HepG2 (cell line): ENCODE measurements at regions not wholly inside any gene's neighbourhood (a gene's known extent, or its start where the extent isn't known, plus 50 kb on each side); places are given as distances from the start of the nearest gene placed in this dataset.
"Not testable (repeated sequence)": the region's sequence is repeated elsewhere in the genome, so short reads cannot be mapped to it uniquely, and the experiment has no call there.

Experiments used
- ATAC-seq: fragments of 200-7000 bp; cut with Tn5 transposase; 3 replicates; pipeline ENCODE4 v1.9.1; 2020; ENCODE audit warnings: mild to moderate bottlenecking, moderate library complexity
- BruUV-seq: library from RNA; stranded (reverse); fragments of 400-500 nt; replicated peaks from 2 replicates; lab custom pipeline; 2021; lab: Mats Ljungman, UMichigan
- CTCF ChIA-PET: fragments of 300-600 bp; formaldehyde crosslinking; extraction: SDS; loops from one replicate; lab custom pipeline; 2021; ENCODE audit warnings: low total read pairs, inconsistent platforms, low intra/inter-chr PET ratio; lab: Yijun Ruan, JAX
- POLR2A ChIA-PET: fragments of 350-600 bp; sonication (Branson Sonifier 250); formaldehyde crosslinking; loops from one replicate; lab custom pipeline; 2020; ENCODE audit warnings: antibody characterized with exemption, inconsistent platforms; lab: Yijun Ruan, JAX
- DNase-seq: peaks from one replicate; pipeline ENCODE4 v3.0.0-alpha.2; 2015; ENCODE audit warnings: low spot score
- FAIRE-seq: peaks from 3 replicates; lab custom pipeline; 2011; peaks lifted over from hg19 to GRCh38; lab: Jason Lieb, UNC
- H2AFZ ChIP-seq: one replicate; pipeline ENCODE4 v1.6.1; 2011; ENCODE audit warnings: low read length, inconsistent platforms
- H3K27ac ChIP-seq: fragments of 300-600 bp; 3 replicates; pipeline ENCODE4 v1.8.0; 2011; ENCODE audit warnings: mixed run types, mild to moderate bottlenecking, mixed read lengths, low read length, inconsistent platforms; ENCODE audit not compliant: insufficient read depth; ENCODE audit errors: extremely low read length
- H3K27me3 ChIP-seq, 2 experiments: fragments of 200-600 bp in 1 of 2; 2 replicates in 1 of 2; 3 replicates in 1 of 2; pipeline versions ENCODE4 v1.6.0 to v1.8.0; 2011; ENCODE audit warnings: low read length in 2 of 2, mild to moderate bottlenecking in 2 of 2, moderate library complexity in 2 of 2, inconsistent platforms in 1 of 2; ENCODE audit not compliant: insufficient read depth in 2 of 2, control insufficient read depth in 1 of 2
- H3K36me3 ChIP-seq, 2 experiments: fragments of 200-600 bp in 1 of 2; replicated peaks in 1 of 2; 2 replicates in 1 of 2; 3 replicates in 1 of 2; pipeline versions ENCODE4 v1.5.1 to v1.8.0; 2011; ENCODE audit warnings: low read length in 2 of 2, inconsistent platforms in 1 of 2; ENCODE audit not compliant: insufficient read depth in 2 of 2, control insufficient read depth in 1 of 2
- H3K4me1 ChIP-seq: 2 replicates; pipeline ENCODE4 v1.5.1; 2012; ENCODE audit warnings: low read length, inconsistent platforms; ENCODE audit not compliant: insufficient read depth
- H3K4me2 ChIP-seq: 2 replicates; pipeline ENCODE4 v1.6.0; 2011; ENCODE audit warnings: low read depth, low read length, inconsistent platforms
- H3K4me3 ChIP-seq, 3 experiments: fragments of 200-600 bp in 1 of 3; sonication (generic), shearing (Covaris generic) in 1 of 3; replicated peaks in 1 of 3; 2 replicates each; pipeline ENCODE4 v1.5.1; 2011 to 2016; ENCODE audit warnings: low read length in 3 of 3, inconsistent platforms in 2 of 3, low read depth in 2 of 3, mild to moderate bottlenecking in 2 of 3, control low read depth in 1 of 3, mixed read lengths in 1 of 3; ENCODE audit not compliant: insufficient read depth in 1 of 3
- H3K79me2 ChIP-seq: one replicate; pipeline ENCODE4 v1.6.1; 2011; ENCODE audit warnings: low read length, inconsistent platforms; ENCODE audit not compliant: insufficient read depth
- H3K9ac ChIP-seq: 2 replicates; pipeline ENCODE4 v1.6.0; 2011; ENCODE audit warnings: mild to moderate bottlenecking, low read depth, low read length, inconsistent platforms; ENCODE audit not compliant: insufficient read depth
- H3K9me3 ChIP-seq: 2 replicates; pipeline ENCODE4 v1.5.1; 2012; ENCODE audit warnings: mild to moderate bottlenecking, low read length
- H4K20me1 ChIP-seq: 2 replicates; pipeline ENCODE4 v1.6.0; 2011; ENCODE audit warnings: inconsistent platforms, mild to moderate bottlenecking, low read length, moderate library complexity; ENCODE audit not compliant: insufficient read depth
- PAF1 ChIP-seq: IDR thresholded peaks from 2 replicates; pipeline ENCODE4 v1.6.1; 2016; ENCODE audit warnings: missing genetic modification reagents, missing compliant biosample characterization
- SRSF1 ChIP-seq: fragments of 200-400 bp; formaldehyde crosslinking; optimal IDR thresholded peaks from 2 replicates; pipeline ENCODE3; 2017; ENCODE audit warnings: mild to moderate bottlenecking, low read depth, low read length, moderate library complexity
- ZNF614 ChIP-seq: IDR thresholded peaks from 2 replicates; pipeline ENCODE4 v1.6.1; 2018; ENCODE audit warnings: missing biosample characterization, missing genetic modification reagents, inconsistent platforms, borderline replicate concordance
- ZNF674 ChIP-seq: sonication (generic); formaldehyde crosslinking; IDR thresholded peaks from 2 replicates; pipeline ENCODE4 v1.5.0; 2020; ENCODE audit warnings: low read depth, mild to moderate bottlenecking, missing genetic modification reagents
- ZNF7 ChIP-seq: IDR thresholded peaks from 2 replicates; pipeline ENCODE4 v1.6.1; 2016; ENCODE audit warnings: missing biosample characterization, missing genetic modification reagents
- ZSCAN31 ChIP-seq: sonication (generic); formaldehyde crosslinking; IDR thresholded peaks from 2 replicates; pipeline ENCODE4 v1.5.0; 2020; ENCODE audit warnings: low read depth, mild to moderate bottlenecking, missing genetic modification reagents
- WGBS: methylation state at CpG from one replicate; pipeline ENCODE4 v1.1.6; 2017; ENCODE audit warnings: low lambda C conversion rate; 5-methylcytosine and 5-hydroxymethylcytosine counted together
- in situ Hi-C: cut with HindIII; loops from 2 replicates; pipeline ENCODE4 v1.10.0; 2017; ENCODE audit warnings: low pct_unique_long_range_greater_than_20kb; ENCODE audit not compliant: extremely low pct_ligation_motif_present
- intact Hi-C: fragments of 100-400 bp; cut with micrococcal nuclease; formaldehyde crosslinking; loops from one replicate; pipeline ENCODE4 v1.10.0; 2022; ENCODE audit not compliant: unreplicated experiment
- TF ChIP-seq, protein P1 (sequence below): sonication (generic); formaldehyde crosslinking; IDR thresholded peaks from 2 replicates; pipeline ENCODE4 v1.5.0; 2020; ENCODE audit warnings: missing genetic modification reagents, mild to moderate bottlenecking, borderline replicate concordance

DNA sequence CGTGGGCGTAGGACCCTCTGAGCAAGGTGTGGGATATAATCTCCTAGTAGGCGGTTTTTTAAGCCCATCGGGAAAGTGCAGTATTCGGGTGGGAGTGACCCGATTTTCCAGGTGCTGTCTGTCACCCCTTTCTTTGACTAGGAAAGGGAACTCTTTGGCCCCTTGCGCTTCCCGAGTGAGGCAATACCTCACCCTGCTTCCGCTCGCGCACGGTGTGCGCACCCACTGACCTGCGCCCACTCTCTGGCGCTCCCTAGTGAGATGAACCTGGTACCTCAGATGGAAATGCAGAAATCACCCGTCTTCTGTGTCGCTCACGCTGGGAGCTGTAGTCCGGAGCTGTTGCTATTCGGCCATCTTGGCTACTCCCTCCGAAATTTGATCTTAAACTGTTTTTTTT lies 955.9 kb upstream of the POU3F4 start:
- H3K79me2 ChIP-seq, H2AFZ ChIP-seq, in situ Hi-C loops, DNase-seq, H3K4me3 ChIP-seq, CTCF ChIA-PET, H3K9ac ChIP-seq, ATAC-seq, H3K4me1 ChIP-seq, BruUV-seq, FAIRE-seq, H3K27ac ChIP-seq, H3K4me2 ChIP-seq, H3K36me3 ChIP-seq, intact Hi-C loops, H3K27me3 ChIP-seq, POLR2A ChIA-PET, H4K20me1 ChIP-seq: not testable (repeated sequence)
- 57% methylated on average over 8 of the region's 21 CpGs for WGBS
- H3K9me3 ChIP-seq = peaks cover 35% of the 10 kb centered on the region

DNA sequence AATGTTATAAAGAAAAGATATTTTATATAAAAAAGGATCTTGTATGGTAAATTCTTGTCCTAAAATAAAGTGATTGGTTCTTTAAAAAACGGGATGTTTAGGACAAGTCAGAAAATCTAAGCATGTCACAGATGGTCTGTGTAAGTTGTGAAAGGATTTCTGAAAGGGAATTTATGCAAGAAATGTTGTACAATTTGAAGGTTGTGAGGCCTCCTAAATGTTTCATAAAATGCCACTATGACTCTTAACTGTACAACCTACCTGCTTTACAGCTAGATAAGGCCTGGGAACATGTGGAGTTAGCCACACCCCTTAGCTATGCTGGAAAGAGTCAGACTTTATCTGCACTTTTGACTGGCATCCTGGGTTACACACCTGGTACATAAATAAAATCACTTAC lies 951.5 kb upstream of the POU3F4 start:
- no peak overlapping the region for H3K4me2 ChIP-seq
- H3K36me3 ChIP-seq = no peaks in the 10 kb centered on the region
- 0% methylated on average over 1 of the region's 1 CpG for WGBS
- no peaks in the 10 kb centered on the region for H3K27me3 ChIP-seq
- no peak overlapping the region for H3K9ac ChIP-seq
- H2AFZ ChIP-seq = no peak overlapping the region
- no TSS peak for BruUV-seq
- no peak overlapping the region for H3K27ac ChIP-seq
- H3K9me3 ChIP-seq = peaks cover 55% of the 10 kb centered on the region
- intact Hi-C loops = no loop called here
- no peak for FAIRE-seq
- H3K4me1 ChIP-seq = no peaks in the 10 kb centered on the region
- POLR2A ChIA-PET = no interaction called here
- H3K79me2 ChIP-seq = no peaks in the 10 kb centered on the region
- no peak overlapping the region for H3K4me3 ChIP-seq
- no peak for DNase-seq
- H4K20me1 ChIP-seq = no peaks in the 10 kb centered on the region
- TF ChIP-seq, protein P1, sequence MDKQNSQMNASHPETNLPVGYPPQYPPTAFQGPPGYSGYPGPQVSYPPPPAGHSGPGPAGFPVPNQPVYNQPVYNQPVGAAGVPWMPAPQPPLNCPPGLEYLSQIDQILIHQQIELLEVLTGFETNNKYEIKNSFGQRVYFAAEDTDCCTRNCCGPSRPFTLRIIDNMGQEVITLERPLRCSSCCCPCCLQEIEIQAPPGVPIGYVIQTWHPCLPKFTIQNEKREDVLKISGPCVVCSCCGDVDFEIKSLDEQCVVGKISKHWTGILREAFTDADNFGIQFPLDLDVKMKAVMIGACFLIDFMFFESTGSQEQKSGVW (CRISPR knock-in tag) = no peak
- no peak for TF ChIP-seq ZNF7
- no peak for TF ChIP-seq PAF1 (CRISPR knock-in tag)
- no peak for TF ChIP-seq SRSF1
- TF ChIP-seq ZNF614 (CRISPR knock-in tag) = no peak
- no peak for TF ChIP-seq ZNF674 (CRISPR knock-in tag)
- TF ChIP-seq ZSCAN31 (CRISPR knock-in tag) = no peak
- no peak for ATAC-seq
- CTCF ChIA-PET = no interaction called here
- in situ Hi-C loops = no loop called here
